ENCODE measurements at regions not wholly inside any gene's neighbourhood (a gene's known extent, or its start where the extent isn't known, plus 50 kb on each side); places are given as distances from the start of the nearest gene placed in this dataset.

DNA sequence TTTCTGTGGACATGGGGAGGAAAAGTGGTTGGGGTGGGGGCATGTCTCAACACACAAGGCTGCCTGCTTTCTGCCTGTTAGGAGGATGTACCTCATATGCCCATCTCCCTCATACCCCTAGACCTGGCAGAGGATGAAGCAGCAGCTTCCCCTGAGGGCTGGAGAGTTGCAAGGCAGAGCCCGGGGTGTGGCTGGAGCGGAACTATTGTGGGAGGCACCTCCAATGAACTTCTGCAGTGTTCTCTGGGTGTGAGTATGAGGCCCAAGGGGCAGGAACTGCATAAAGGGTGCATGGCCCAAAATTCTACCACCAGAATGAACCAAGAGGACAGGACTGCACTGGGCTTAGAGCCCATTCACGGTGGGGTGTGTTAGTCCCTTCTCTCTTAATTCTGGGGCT is 296.3 kb upstream of the SIX2 start:
- TF ChIP-seq EZH2 (IDR thresholded peaks at IDR 0.05; ENCODE audit: low read length), result no peak
- TF ChIP-seq, protein P1, sequence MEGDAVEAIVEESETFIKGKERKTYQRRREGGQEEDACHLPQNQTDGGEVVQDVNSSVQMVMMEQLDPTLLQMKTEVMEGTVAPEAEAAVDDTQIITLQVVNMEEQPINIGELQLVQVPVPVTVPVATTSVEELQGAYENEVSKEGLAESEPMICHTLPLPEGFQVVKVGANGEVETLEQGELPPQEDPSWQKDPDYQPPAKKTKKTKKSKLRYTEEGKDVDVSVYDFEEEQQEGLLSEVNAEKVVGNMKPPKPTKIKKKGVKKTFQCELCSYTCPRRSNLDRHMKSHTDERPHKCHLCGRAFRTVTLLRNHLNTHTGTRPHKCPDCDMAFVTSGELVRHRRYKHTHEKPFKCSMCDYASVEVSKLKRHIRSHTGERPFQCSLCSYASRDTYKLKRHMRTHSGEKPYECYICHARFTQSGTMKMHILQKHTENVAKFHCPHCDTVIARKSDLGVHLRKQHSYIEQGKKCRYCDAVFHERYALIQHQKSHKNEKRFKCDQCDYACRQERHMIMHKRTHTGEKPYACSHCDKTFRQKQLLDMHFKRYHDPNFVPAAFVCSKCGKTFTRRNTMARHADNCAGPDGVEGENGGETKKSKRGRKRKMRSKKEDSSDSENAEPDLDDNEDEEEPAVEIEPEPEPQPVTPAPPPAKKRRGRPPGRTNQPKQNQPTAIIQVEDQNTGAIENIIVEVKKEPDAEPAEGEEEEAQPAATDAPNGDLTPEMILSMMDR (optimal IDR thresholded peaks at IDR 0.05 in 1 of 3, IDR thresholded peaks at IDR 0.05 in 1 of 3, conservative IDR thresholded peaks at IDR 0.05 in 1 of 3; ENCODE audit: extremely low read depth in 1 of 3, insufficient read depth in 2 of 3, low read length in 3 of 3), result no peak
- no peaks in the 10 kb centered on the region for H4K20me1 ChIP-seq (ENCODE audit: control insufficient read depth, extremely low read depth, insufficient read depth, low read length)
- no peak overlapping the region for H3K4me3 ChIP-seq (ENCODE audit: control insufficient read depth in 2 of 3, extremely low read depth in 1 of 3, insufficient read depth in 2 of 3, low read depth in 1 of 3, low read length in 3 of 3)
- dilution Hi-C loops (cut with MboI; ENCODE audit: extremely low pct_ligation_motif_present, low sequenced_read_pairs), result no loop called here
- no peaks in the 10 kb centered on the region for H3K36me3 ChIP-seq (ENCODE audit: control insufficient read depth in 2 of 2, extremely low read depth in 1 of 2, insufficient read depth in 2 of 2, low read length in 2 of 2)
- H3K27me3 ChIP-seq (ENCODE audit: control insufficient read depth, extremely low read depth, insufficient read depth, low read length), result peaks cover 24% of the 10 kb centered on the region
- no peaks in the 10 kb centered on the region for H3K4me1 ChIP-seq (ENCODE audit: control insufficient read depth, extremely low read depth, insufficient read depth, low read length)
- H3K4me2 ChIP-seq (ENCODE audit: control insufficient read depth, extremely low read depth, insufficient read depth, low read depth, low read length), result no peak overlapping the region
- DNase-seq (ENCODE audit: low read depth, low spot score) (no peak), FAIRE-seq (no peak)
- no peaks in the 10 kb centered on the region for H3K9me3 ChIP-seq (ENCODE audit: control insufficient read depth, low read depth, low read length)
- H3K79me2 ChIP-seq (ENCODE audit: control insufficient read depth, insufficient read depth, low read length), result no peaks in the 10 kb centered on the region
- no peak overlapping the region for H3K27ac ChIP-seq (ENCODE audit: control insufficient read depth, insufficient read depth, low read length)
- H3K9ac ChIP-seq (ENCODE audit: control insufficient read depth, extremely low read depth, insufficient read depth, low read length), result no peak overlapping the region
- H3K9me1 ChIP-seq (ENCODE audit: control insufficient read depth, extremely low read depth, insufficient read depth, low read length), result no peaks in the 10 kb centered on the region
- H2AFZ ChIP-seq (ENCODE audit: control insufficient read depth, low read length), result no peak overlapping the region

DNA sequence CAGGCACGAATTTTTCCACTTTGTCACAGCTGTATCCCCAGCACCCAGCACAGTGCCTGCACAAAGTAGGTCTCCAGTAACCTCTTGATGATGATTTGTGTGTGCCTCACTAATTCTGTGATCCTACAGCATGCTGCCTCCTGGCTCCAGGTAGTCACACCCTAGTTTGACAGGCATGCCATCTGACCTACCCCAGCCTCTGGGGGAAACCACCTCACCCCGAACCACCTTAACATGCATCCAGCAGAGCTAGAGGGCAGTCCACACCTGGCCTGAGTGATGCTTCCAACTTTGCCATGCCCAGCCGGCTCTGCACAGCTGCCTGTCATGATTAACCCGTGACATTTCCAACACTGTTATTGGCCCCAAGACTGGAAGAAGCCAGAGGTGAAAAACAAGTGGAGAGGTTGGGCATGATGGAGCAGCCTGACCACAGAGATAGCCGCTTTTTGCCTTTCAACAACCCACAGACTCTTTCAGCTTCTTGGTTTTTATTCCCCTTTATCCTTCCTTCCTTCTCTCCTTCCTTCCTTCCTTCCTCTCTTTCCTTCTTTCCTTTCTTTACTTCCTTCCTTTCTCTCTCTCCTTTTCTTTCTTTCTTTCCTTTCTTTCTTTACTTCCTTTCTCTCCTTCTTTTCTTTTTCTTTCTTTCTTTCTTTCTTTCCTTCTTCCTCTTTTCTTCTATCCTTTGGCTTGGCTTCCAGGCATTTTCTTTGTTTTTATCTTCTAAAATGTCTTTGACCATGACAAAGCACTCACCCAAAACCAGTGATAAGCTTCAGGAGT is 294.4 kb upstream of the SIX2 start:
- Histone ChIP-seq H3K9ac (ENCODE audit: control insufficient read depth, extremely low read depth, insufficient read depth, low read length) (no peak overlapping the region), H3K4me1 (ENCODE audit: control insufficient read depth, extremely low read depth, insufficient read depth, low read length) (no peaks in the 10 kb centered on the region), H3K27ac (ENCODE audit: control insufficient read depth, insufficient read depth, low read length) (no peak overlapping the region), H3K9me3 (ENCODE audit: control insufficient read depth, low read depth, low read length) (no peaks in the 10 kb centered on the region), H3K9me1 (ENCODE audit: control insufficient read depth, extremely low read depth, insufficient read depth, low read length) (no peaks in the 10 kb centered on the region), H2AFZ (ENCODE audit: control insufficient read depth, low read length) (no peak overlapping the region), H3K27me3 (ENCODE audit: control insufficient read depth, extremely low read depth, insufficient read depth, low read length) (peaks cover 35% of the 10 kb centered on the region), H3K4me2 (ENCODE audit: control insufficient read depth, extremely low read depth, insufficient read depth, low read depth, low read length) (no peak overlapping the region), H3K4me3 (ENCODE audit: control insufficient read depth in 2 of 3, extremely low read depth in 1 of 3, insufficient read depth in 2 of 3, low read depth in 1 of 3, low read length in 3 of 3) (no peak overlapping the region), H3K79me2 (ENCODE audit: control insufficient read depth, insufficient read depth, low read length) (no peaks in the 10 kb centered on the region), H4K20me1 (ENCODE audit: control insufficient read depth, extremely low read depth, insufficient read depth, low read length) (no peaks in the 10 kb centered on the region), H3K36me3 (ENCODE audit: control insufficient read depth in 2 of 2, extremely low read depth in 1 of 2, insufficient read depth in 2 of 2, low read length in 2 of 2) (no peaks in the 10 kb centered on the region)
- FAIRE-seq (no peak), DNase-seq (ENCODE audit: low read depth, low spot score) (no peak)
- no peak for TF ChIP-seq EZH2 (IDR thresholded peaks at IDR 0.05; ENCODE audit: low read length)
- TF ChIP-seq, protein P1 (optimal IDR thresholded peaks at IDR 0.05 in 1 of 3, IDR thresholded peaks at IDR 0.05 in 1 of 3, conservative IDR thresholded peaks at IDR 0.05 in 1 of 3; ENCODE audit: extremely low read depth in 1 of 3, insufficient read depth in 2 of 3, low read length in 3 of 3), result no peak
- dilution Hi-C loops (cut with MboI; ENCODE audit: extremely low pct_ligation_motif_present, low sequenced_read_pairs), result no loop called here

All from keratinocyte (primary cell).